ENCODE measurements at regions not wholly inside any gene's neighbourhood (a gene's known extent, or its start where the extent isn't known, plus 50 kb on each side); places are given as distances from the start of the nearest gene placed in this dataset.

- TF ChIP-seq CTCF (IDR thresholded peaks at IDR 0.05; ENCODE audit: extremely low read depth, missing control alignments), result no peak
- no peak for DNase-seq (ENCODE audit: low spot score)
Measured at GRCh38 chr6:105941621-105942412, 144.3 kb upstream of the PRDM1 start.

DNA sequence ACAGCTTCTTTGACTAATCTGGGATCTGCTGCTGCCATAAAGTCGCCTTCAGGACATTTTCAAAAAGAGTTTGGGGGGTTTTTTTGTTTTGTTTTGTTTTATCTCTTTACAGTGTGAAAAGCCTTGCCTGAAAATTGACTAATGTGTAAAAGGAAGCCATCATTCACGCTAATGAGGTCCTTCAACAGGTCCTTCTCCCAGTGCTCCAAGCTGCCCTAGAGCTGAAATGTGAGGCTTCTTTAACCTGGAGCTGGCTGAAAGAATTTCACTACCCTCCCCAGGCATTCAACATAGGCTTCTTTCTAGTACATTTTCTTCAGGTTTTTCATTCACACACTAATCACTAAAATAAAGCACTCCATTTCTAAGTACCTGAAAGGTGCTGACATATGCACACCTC is 145.1 kb upstream of the PRDM1 start:
- no peak for TF ChIP-seq CTCF (IDR thresholded peaks at IDR 0.05; ENCODE audit: extremely low read depth, missing control alignments)
- DNase-seq (ENCODE audit: low spot score), result no peak

- DNase-seq (ENCODE audit: low spot score), result no peak
- no peak for TF ChIP-seq CTCF (IDR thresholded peaks at IDR 0.05; ENCODE audit: extremely low read depth, missing control alignments)
Measured at GRCh38 chr6:105936972-105937371, 149.2 kb upstream of the PRDM1 start.

- no peak for DNase-seq (ENCODE audit: low spot score)
- TF ChIP-seq CTCF (IDR thresholded peaks at IDR 0.05; ENCODE audit: extremely low read depth, missing control alignments), result no peak
Measured at GRCh38 chr6:105935416-105935815, 150.7 kb upstream of the PRDM1 start.

GRCh38 chr6:105934708-105935107 is 151.4 kb upstream of the PRDM1 start:
- no peak for DNase-seq (ENCODE audit: low spot score)
- no peak for TF ChIP-seq CTCF (IDR thresholded peaks at IDR 0.05; ENCODE audit: extremely low read depth, missing control alignments)

DNA sequence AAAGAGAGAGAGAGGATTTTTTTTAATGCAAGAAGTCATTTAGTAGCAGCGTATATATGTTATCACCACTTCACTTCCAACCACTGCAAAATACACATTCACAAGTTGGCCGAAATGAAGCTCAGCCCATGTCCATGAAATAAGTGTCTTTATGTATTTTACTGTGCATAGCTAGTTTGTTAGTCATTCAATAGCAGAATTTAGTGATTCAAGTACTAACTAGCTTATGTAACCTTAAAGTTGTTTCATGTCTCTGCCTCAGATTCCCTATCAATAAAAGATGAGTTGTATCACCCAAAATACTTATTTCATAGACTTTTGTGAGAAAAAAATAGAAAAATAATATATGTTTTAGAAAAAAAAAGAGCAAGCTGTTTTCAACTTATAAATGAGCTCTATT is 153.7 kb upstream of the PRDM1 start:
- no peak for TF ChIP-seq CTCF (IDR thresholded peaks at IDR 0.05; ENCODE audit: extremely low read depth, missing control alignments)
- no peak for DNase-seq (ENCODE audit: low spot score)

GRCh38 chr6:105929626-105930025 is 156.5 kb upstream of the PRDM1 start:
- no peak for TF ChIP-seq CTCF (IDR thresholded peaks at IDR 0.05; ENCODE audit: extremely low read depth, missing control alignments)
- no peak for DNase-seq (ENCODE audit: low spot score)
